Stimulated activated CD4-positive, alpha-beta T cell treated with anti-CD3 and anti-CD28 coated beads, Interleukin-2, amount 100 ng/mL, for 24 hours (primary cell): ENCODE measurements at regions not wholly inside any gene's neighbourhood (a gene's known extent, or its start where the extent isn't known, plus 50 kb on each side); places are given as distances from the start of the nearest gene placed in this dataset.
"Not testable (repeated sequence)": the region's sequence is repeated elsewhere in the genome, so short reads cannot be mapped to it uniquely, and the experiment has no call there.

Source experiments
- DNase-seq, 2 donors: peaks; one replicate each; pipeline ENCODE4 v3.0.0-alpha.2; 2020

GRCh38 chr10:33066558-33067236, 108.7 kb upstream of the ITGB1 start:
- no peak for DNase-seq

DNA sequence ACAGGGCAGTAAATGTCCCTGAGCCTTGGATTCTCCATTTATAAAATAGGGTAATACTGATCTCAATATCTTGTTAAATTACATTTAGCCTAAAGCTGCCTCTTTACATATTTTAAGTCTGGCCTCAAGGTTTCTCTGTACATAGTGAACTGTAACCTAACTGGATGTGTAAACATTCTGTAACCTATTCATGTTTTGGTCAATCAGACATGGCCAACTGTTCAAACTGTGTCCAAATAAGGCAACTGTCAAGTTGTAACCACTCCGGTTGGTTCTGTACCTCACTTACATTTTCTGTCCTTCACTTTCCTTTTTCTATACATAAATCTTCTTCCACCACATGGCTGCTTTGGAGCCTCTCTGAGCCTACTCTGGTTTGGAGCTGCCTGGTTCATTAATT, 107.1 kb upstream of the ITGB1 start:
- DNase-seq: no peak

GRCh38 chr10:33064706-33065105, 106.7 kb upstream of the ITGB1 start:
- DNase-seq: no peak

- no peak for DNase-seq
Measured at GRCh38 chr10:33057620-33058019, 99.6 kb upstream of the ITGB1 start.

- DNase-seq: no peak
Measured at GRCh38 chr10:33056828-33057596, 99.0 kb upstream of the ITGB1 start.

DNA sequence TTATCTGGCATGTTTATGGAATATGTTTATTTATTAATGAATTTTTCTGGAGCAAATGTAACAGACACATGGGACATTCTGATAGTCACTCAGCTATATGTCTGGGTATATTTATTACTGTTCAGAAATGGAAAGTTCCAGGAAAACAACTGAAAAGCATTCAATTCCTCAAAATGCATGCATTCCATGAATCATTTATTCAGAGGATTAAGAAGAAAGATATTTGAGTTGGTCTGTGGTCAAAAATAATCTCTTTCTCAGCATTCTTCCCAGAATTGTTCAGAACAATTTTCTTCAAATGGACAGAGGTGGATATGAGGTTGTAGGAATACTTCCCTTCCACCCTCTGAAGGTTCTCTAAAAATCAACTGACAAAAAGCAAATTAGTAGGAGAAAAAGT, 97.6 kb upstream of the ITGB1 start:
- no peak for DNase-seq

DNA sequence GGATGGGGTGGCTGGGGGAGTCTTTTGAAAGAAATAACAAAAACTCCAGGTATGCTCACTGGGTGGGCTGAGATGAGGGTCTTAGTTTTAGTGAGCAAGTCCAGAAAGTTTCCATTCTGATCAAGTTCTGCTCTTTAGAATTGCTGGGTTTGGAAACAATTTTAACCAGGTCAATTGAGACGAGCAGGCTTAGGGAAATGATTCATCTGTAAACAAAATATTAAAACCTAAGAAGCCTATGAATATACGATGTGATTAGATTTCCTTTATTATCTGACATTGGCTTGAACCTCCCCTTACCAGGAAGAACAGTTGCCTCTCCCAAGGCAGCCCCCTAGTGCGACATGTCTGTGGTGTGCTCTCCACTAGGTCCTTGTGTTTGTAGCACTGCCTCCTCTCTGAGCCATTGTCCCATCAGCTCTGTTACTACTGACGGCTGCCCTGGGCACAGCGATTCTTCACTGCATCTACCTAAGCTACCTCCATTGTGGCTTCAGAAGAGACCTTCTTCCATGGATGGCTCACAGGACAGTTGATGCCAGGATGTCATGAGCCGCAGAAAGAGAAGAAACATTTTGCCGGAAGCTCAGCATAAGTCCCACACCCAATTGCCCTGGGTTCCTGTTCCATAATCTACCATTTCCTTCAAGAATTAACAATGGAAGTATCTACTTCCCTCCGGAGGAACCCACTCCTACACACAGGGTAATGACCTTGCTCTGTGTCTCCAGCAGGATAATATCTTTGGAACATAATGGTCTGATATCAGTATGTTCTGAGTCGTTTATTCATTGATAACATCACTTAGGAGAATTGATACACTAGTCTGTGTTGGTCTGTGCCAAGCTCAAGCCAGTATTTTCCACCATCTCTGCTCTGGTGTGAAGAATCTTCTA, 95.1 kb upstream of the ITGB1 start:
- DNase-seq: no peak

- DNase-seq: no peak
Measured at GRCh38 chr10:33052263-33052875, 94.3 kb upstream of the ITGB1 start.

GRCh38 chr10:33049963-33050920, 92.2 kb upstream of the ITGB1 start:
- not testable (repeated sequence) for DNase-seq

DNA sequence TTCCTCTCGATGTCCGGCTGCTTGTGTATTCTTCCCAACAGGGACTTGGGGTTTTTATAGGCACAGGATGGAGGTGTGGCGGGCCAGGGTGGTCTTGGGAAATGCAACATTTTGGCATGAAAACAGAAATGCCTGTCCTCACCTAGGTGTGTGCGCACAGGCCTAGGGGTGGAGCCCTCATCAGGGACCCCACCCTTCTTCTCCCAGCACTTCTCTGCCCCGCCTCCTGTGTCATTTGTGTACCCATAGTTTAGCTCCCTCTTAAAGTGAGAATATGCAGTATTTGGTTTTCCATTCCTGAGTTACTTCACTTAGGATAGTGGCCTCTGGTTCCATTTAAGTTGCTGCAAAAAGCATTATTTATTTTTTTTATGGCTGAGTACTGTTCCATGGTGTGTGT, 90.2 kb upstream of the ITGB1 start:
- no peak for DNase-seq

- DNase-seq: no peak
Measured at GRCh38 chr10:33047655-33048054, 89.6 kb upstream of the ITGB1 start.

DNA sequence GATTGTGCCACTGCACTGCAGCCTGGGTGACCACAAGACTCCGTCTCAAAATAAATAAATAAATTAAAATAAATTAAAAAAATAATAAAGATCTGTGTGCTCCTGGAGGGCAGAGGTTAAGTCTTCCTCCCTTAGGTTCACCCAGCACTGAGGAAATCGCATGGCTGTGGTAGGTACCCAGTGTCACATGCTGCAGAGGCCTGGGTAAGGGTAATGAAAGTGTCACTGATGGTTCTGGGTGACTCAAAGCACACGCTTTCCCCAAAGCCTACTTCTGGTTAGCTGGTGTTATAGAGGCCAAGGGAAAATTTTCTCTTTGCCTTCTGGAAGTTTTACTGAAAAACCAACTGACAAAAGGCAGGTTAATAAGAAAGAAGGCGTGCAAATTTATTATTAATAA, 88.8 kb upstream of the ITGB1 start:
- DNase-seq: no peak

GRCh38 chr10:33045421-33045820, 87.4 kb upstream of the ITGB1 start:
- DNase-seq: no peak

GRCh38 chr10:33042565-33042964, 84.5 kb upstream of the ITGB1 start:
- no peak for DNase-seq

GRCh38 chr10:33041783-33042437, 83.9 kb upstream of the ITGB1 start:
- no peak for DNase-seq

- no peak for DNase-seq
Measured at GRCh38 chr10:33040436-33040835, 82.4 kb upstream of the ITGB1 start.

DNA sequence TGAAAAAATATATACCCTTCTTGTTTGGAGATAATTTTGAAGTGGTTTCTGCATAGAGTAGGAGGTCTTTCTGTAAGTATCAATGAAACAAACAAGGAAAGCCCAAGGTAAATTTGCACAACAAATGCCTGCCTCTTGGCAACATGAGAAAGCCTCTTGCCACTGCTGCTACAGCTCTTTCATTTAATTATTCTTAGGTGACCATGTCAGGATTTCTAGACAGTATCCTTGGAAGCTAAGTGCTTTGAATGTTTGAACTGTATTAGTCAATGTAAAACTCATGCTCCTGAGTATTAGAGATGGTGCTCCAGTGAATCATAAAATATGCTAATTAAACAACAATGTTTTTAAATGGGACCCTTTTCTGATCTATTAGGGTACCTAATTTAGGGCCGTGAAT, 81.2 kb upstream of the ITGB1 start:
- no peak for DNase-seq

- no peak for DNase-seq
Measured at GRCh38 chr10:33038672-33039071, 80.6 kb upstream of the ITGB1 start.

DNA sequence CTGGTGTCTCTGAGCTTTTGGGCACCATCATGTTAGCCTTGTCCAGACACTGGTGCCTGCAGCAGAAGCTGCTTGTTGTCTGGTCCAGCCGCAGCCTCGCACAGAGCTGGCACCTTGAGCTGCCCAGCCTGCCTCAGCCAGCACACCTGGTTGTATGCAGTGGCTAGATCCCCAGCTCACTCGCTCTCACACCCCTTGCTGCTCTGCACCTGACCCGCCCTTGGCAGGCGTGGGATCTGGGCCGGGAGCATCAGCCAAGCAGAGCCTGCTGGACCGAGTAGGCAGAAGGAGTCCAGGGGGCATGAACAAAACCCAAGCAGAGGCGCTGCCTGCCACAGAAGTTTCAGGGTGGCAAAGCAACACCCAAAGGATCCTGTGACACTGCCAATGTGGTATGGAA, 79.7 kb upstream of the ITGB1 start:
- no peak for DNase-seq

- DNase-seq: no peak
Measured at GRCh38 chr10:33036670-33037069, 78.6 kb upstream of the ITGB1 start.

- DNase-seq: no peak
Measured at GRCh38 chr10:33035411-33035810, 77.4 kb upstream of the ITGB1 start.
